IMR-90 (cell line): ENCODE measurements at regions not wholly inside any gene's neighbourhood (a gene's known extent, or its start where the extent isn't known, plus 50 kb on each side); places are given as distances from the start of the nearest gene placed in this dataset.

Experiments used
- ATAC-seq: fragments of 200-7000 bp; cut with Tn5 transposase; 2 replicates; pipeline ENCODE4 v1.9.1; 2020; ENCODE audit warnings: low read depth, mild to moderate bottlenecking, moderate library complexity
- BruUV-seq: library from RNA; stranded (reverse); fragments of 400-500 nt; replicated peaks from 2 replicates; lab custom pipeline; 2021; lab: Mats Ljungman, UMichigan
- CTCF ChIA-PET: fragments of 300-600 bp; formaldehyde crosslinking; extraction: SDS; loops from one replicate; lab custom pipeline; 2021; ENCODE audit warnings: antibody characterized with exemption; lab: Yijun Ruan, JAX
- POLR2A ChIA-PET: fragments of 300-600 bp; sonication (Branson Sonifier 250); formaldehyde crosslinking; loops from one replicate; lab custom pipeline; 2022; ENCODE audit warnings: antibody characterized with exemption; ENCODE audit not compliant: unreplicated experiment; lab: Charles Lee
- DNase-seq: peaks from one replicate; pipeline ENCODE4 v3.0.0; 2013
- H2AFZ ChIP-seq: replicated peaks from 2 replicates; pipeline ENCODE3; 2013; ENCODE audit warnings: low read length, mild to moderate bottlenecking; ENCODE audit not compliant: poor library complexity
- H2AK5ac ChIP-seq: 2 replicates; pipeline ENCODE4 v1.6.1; 2013; ENCODE audit warnings: low read depth, low read length, inconsistent platforms
- H2AK9ac ChIP-seq: replicated peaks from 2 replicates; pipeline ENCODE3; 2013; ENCODE audit warnings: mild to moderate bottlenecking, low read depth, low read length, moderate library complexity; ENCODE audit not compliant: poor library complexity
- H2BK120ac ChIP-seq: 2 replicates; pipeline ENCODE4 v1.6.1; 2013; ENCODE audit warnings: low read depth, low read length, inconsistent platforms
- H2BK15ac ChIP-seq: 3 replicates; pipeline ENCODE4 v1.6.1; 2013; ENCODE audit warnings: low read depth, low read length, inconsistent platforms
- H2BK20ac ChIP-seq: 2 replicates; pipeline ENCODE4 v1.6.1; 2013; ENCODE audit warnings: low read depth, mild to moderate bottlenecking, inconsistent platforms, low read length, moderate library complexity
- H2BK5ac ChIP-seq: 2 replicates; pipeline ENCODE4 v1.6.1; 2013; ENCODE audit warnings: mild to moderate bottlenecking, low read depth, low read length, inconsistent platforms; ENCODE audit not compliant: poor library complexity, severe bottlenecking
- H3K14ac ChIP-seq: replicated peaks from 2 replicates; pipeline ENCODE4 v1.6.1; 2013; ENCODE audit warnings: low read depth, low read length, inconsistent platforms
- H3K18ac ChIP-seq: 2 replicates; pipeline ENCODE4 v1.6.1; 2013; ENCODE audit warnings: low read depth, low read length, control low read depth
- H3K23ac ChIP-seq: 2 replicates; pipeline ENCODE4 v1.6.1; 2013; ENCODE audit warnings: low read depth, low read length, inconsistent platforms
- H3K27ac ChIP-seq: 2 replicates; pipeline ENCODE4 v1.5.1; 2013; ENCODE audit warnings: mild to moderate bottlenecking, control low read depth, low read length; ENCODE audit not compliant: insufficient read depth
- H3K27me3 ChIP-seq: 2 replicates; pipeline ENCODE4 v1.6.1; 2013; ENCODE audit warnings: low read length; ENCODE audit not compliant: control insufficient read depth, insufficient read depth
- H3K36me3 ChIP-seq: 2 replicates; pipeline ENCODE4 v1.6.1; 2013; ENCODE audit warnings: low read length, mixed read lengths; ENCODE audit not compliant: control insufficient read depth, insufficient read depth
- H3K4ac ChIP-seq: 2 replicates; pipeline ENCODE4 v1.6.1; 2013; ENCODE audit warnings: low read depth, low read length, inconsistent platforms
- H3K4me1 ChIP-seq: 2 replicates; pipeline ENCODE4 v1.6.1; 2013; ENCODE audit warnings: low read length, mixed read lengths; ENCODE audit not compliant: control insufficient read depth, insufficient read depth
- H3K4me2 ChIP-seq: 2 replicates; pipeline ENCODE4 v1.6.1; 2013; ENCODE audit warnings: low read depth, mild to moderate bottlenecking, control low read depth, low read length, moderate library complexity
- H3K4me3 ChIP-seq: 2 replicates; pipeline ENCODE4 v1.5.1; 2013; ENCODE audit warnings: low read depth, mild to moderate bottlenecking, control low read depth, low read length, moderate library complexity; ENCODE audit not compliant: insufficient read depth
- H3K56ac ChIP-seq: 2 replicates; pipeline ENCODE4 v1.6.1; 2013; ENCODE audit warnings: low read length, inconsistent platforms; ENCODE audit not compliant: insufficient read depth; ENCODE audit errors: extremely low read depth
- H3K79me1 ChIP-seq, 2 experiments: 2 replicates each; pipeline ENCODE4 v1.6.1; 2013; ENCODE audit warnings: low read length in 2 of 2, inconsistent platforms in 1 of 2, low read depth in 1 of 2
- H3K9ac ChIP-seq: 2 replicates; pipeline ENCODE4 v1.6.1; 2013; ENCODE audit warnings: low read depth, low read length, control low read depth
- H3K9me1 ChIP-seq: 2 replicates; pipeline ENCODE4 v1.6.1; 2013; ENCODE audit warnings: low read length, inconsistent platforms; ENCODE audit not compliant: insufficient read depth
- H3K9me3 ChIP-seq: 2 replicates; pipeline ENCODE4 v1.6.1; 2013; ENCODE audit warnings: low read length; ENCODE audit not compliant: control insufficient read depth, insufficient read depth
- H4K20me1 ChIP-seq: 2 replicates; pipeline ENCODE4 v1.6.1; 2013; ENCODE audit warnings: low read length, inconsistent platforms; ENCODE audit not compliant: insufficient read depth
- H4K5ac ChIP-seq: 2 replicates; pipeline ENCODE4 v1.6.1; 2013; ENCODE audit warnings: mild to moderate bottlenecking, low read depth, low read length, control low read depth
- H4K8ac ChIP-seq, 2 experiments: 2 replicates each; pipeline ENCODE4 v1.6.1; 2013; ENCODE audit warnings: low read depth in 2 of 2, low read length in 2 of 2, control low read depth in 1 of 2, inconsistent platforms in 1 of 2
- H4K91ac ChIP-seq: 2 replicates; pipeline ENCODE4 v1.6.1; 2013; ENCODE audit warnings: low read depth, low read length, inconsistent platforms; ENCODE audit not compliant: insufficient read depth
- CEBPB ChIP-seq: IDR thresholded peaks from 2 replicates; pipeline ENCODE4 v1.6.1; 2012; ENCODE audit warnings: low read depth, low read length, improper control_type of control experiment
- MAZ ChIP-seq: IDR thresholded peaks from 2 replicates; pipeline ENCODE4 v1.6.1; 2012; ENCODE audit warnings: low read depth, mild to moderate bottlenecking, low read length, improper control_type of control experiment, moderate library complexity, borderline replicate concordance
- MXI1 ChIP-seq: IDR thresholded peaks from 2 replicates; pipeline ENCODE4 v1.6.1; 2012; ENCODE audit warnings: low read depth, mild to moderate bottlenecking, low read length, moderate library complexity, borderline replicate concordance
- NFE2L2 ChIP-seq: fragments of 150-350 bp; IDR thresholded peaks from 2 replicates; pipeline ENCODE4 v1.6.1; 2016; ENCODE audit warnings: low read depth, mild to moderate bottlenecking, low read length
- POLR2A ChIP-seq: IDR thresholded peaks from 2 replicates; pipeline ENCODE4 v1.6.1; 2012; ENCODE audit warnings: mild to moderate bottlenecking, low read depth, low read length
- RAD21 ChIP-seq: IDR thresholded peaks from 2 replicates; pipeline ENCODE4 v1.6.1; 2012; ENCODE audit warnings: low read length, improper control_type of control experiment
- RCOR1 ChIP-seq: IDR thresholded peaks from 2 replicates; pipeline ENCODE4 v1.6.1; 2012; ENCODE audit warnings: mild to moderate bottlenecking, low read length, improper control_type of control experiment; ENCODE audit not compliant: insufficient replicate concordance
- RFX5 ChIP-seq: IDR thresholded peaks from 2 replicates; pipeline ENCODE4 v1.8.0; 2012; ENCODE audit warnings: low read depth, mild to moderate bottlenecking, low read length, moderate library complexity
- SMC3 ChIP-seq: fragments of 150-350 bp; IDR thresholded peaks from 2 replicates; pipeline ENCODE4 v1.6.1; 2016; ENCODE audit warnings: low read depth, mild to moderate bottlenecking, antibody characterized with exemption, low read length, moderate library complexity
- WGBS, 2 experiments: methylation state at CpG; one replicate each; pipeline versions ENCODE4 v1.1.5 to v1.1.7; 2013; ENCODE audit warnings: missing lambda C conversion rate in 2 of 2; ENCODE audit not compliant: insufficient read length in 1 of 2; ENCODE audit errors: extremely low coverage in 2 of 2; 5-methylcytosine and 5-hydroxymethylcytosine counted together
- dilution Hi-C: fragments of 300-500 bp; cut with HindIII; formaldehyde crosslinking; loops from one replicate; pipeline ENCODE4 v1.14.3; 2018; ENCODE audit warnings: low sequenced_read_pairs; ENCODE audit not compliant: unreplicated experiment
- in situ Hi-C: fragments of 300-500 bp; cut with MboI; formaldehyde crosslinking; loops from 3 replicates; pipeline ENCODE4 v1.14.3; 2019; ENCODE audit warnings: low sequenced_read_pairs, inconsistent platforms, mixed read lengths
- intact Hi-C: fragments of 100-400 bp; cut with micrococcal nuclease; formaldehyde crosslinking; loops from 2 replicates; pipeline ENCODE4 v1.10.0; 2022

DNA sequence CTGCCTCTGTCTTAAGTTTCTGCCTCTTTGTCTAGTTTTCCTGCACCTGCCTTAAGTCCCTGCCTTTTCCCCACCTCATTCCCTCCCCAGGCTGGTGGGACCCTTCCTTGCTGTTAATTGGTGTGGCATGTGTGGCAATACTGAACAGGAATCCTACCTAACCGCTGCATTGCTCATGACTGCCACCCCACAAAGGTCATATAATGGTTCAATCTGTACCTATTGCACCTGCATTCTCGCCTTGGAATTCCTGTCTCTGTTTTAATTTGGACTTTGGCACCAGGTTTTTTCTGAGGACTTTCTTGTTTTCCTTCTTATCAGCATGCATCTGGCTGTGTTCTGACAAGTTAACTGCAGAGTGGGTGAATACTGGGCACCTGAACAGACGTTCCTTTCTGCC, 966.2 kb upstream of the TMEM132C start:
- Histone ChIP-seq H3K18ac (no peak overlapping the region), H2BK20ac (no peak overlapping the region), H3K4ac (no peak overlapping the region), H3K9me1 (no peaks in the 10 kb centered on the region), H3K4me1 (no peaks in the 10 kb centered on the region), H2BK5ac (no peak overlapping the region), H3K79me1 (no peaks in the 10 kb centered on the region), H3K9ac (no peak overlapping the region), H3K36me3 (no peaks in the 10 kb centered on the region), H3K56ac (no peak overlapping the region), H3K14ac (no peak overlapping the region), H2BK15ac (no peak overlapping the region), H3K27me3 (no peaks in the 10 kb centered on the region), H4K20me1 (no peaks in the 10 kb centered on the region), H3K4me2 (no peak overlapping the region), H4K91ac (no peak overlapping the region), H3K23ac (no peak overlapping the region), H4K5ac (no peak overlapping the region), H3K9me3 (peaks cover 14% of the 10 kb centered on the region), H3K4me3 (no peak overlapping the region), H2BK120ac (no peak overlapping the region), H4K8ac (no peak overlapping the region), H3K27ac (no peak overlapping the region), H2AK9ac (no peak overlapping the region), H2AK5ac (no peak overlapping the region), H2AFZ (no peak overlapping the region)
- CTCF ChIA-PET, result no interaction called here
- no peak for ATAC-seq
- DNase-seq, result no peak
- TF ChIP-seq SMC3, result no peak
- no peak for TF ChIP-seq NFE2L2
- TF ChIP-seq MXI1, result no peak
- TF ChIP-seq POLR2A, result no peak
- no peak for TF ChIP-seq RCOR1
- no peak for TF ChIP-seq RFX5
- TF ChIP-seq RAD21, result no peak
- no peak for TF ChIP-seq MAZ
- no peak for TF ChIP-seq CEBPB
- intact Hi-C loops (no loop called here), dilution Hi-C loops (no loop called here), in situ Hi-C loops (no loop called here)
- WGBS, 2 experiments, result no CpG with 5 or more reads among the region's 3 CpGs
- BruUV-seq, result no TSS peak
- POLR2A ChIA-PET, result no interaction called here
